HG02938 (cell line): ENCODE measurements at regions not wholly inside any gene's neighbourhood (a gene's known extent, or its start where the extent isn't known, plus 50 kb on each side); places are given as distances from the start of the nearest gene placed in this dataset.

Source experiments
- ATAC-seq: cut with Tn5 transposase; IDR thresholded peaks from one replicate; pipeline ENCODE4 v1.9.1; 2021; ENCODE audit warnings: mild to moderate bottlenecking, moderate library complexity; ENCODE audit not compliant: unreplicated experiment

- ATAC-seq: no peak
These were observed 160.6 kb downstream of the CAPZA3 start for GRCh38 chr12:18898470-18898869.

GRCh38 chr12:18899162-18899561, 161.2 kb downstream of the CAPZA3 start:
- no peak for ATAC-seq

- no peak for ATAC-seq
These were observed 161.9 kb downstream of the CAPZA3 start for GRCh38 chr12:18899678-18900317.

- no peak for ATAC-seq
These were observed 167.2 kb downstream of the CAPZA3 start for GRCh38 chr12:18905134-18905533.

- ATAC-seq: no peak
These were observed 168.5 kb downstream of the CAPZA3 start for GRCh38 chr12:18906395-18906794.

- ATAC-seq: no peak
These were observed 169.2 kb downstream of the CAPZA3 start for GRCh38 chr12:18907127-18907526.

- no peak for ATAC-seq
These were observed 169.8 kb downstream of the CAPZA3 start for GRCh38 chr12:18907728-18908127.

- no peak for ATAC-seq
These were observed 170.3 kb downstream of the CAPZA3 start for GRCh38 chr12:18908191-18908590.

- no peak for ATAC-seq
These were observed 182.1 kb downstream of the CAPZA3 start for GRCh38 chr12:18919871-18920511.

- ATAC-seq: no peak
These were observed 184.9 kb downstream of the CAPZA3 start for GRCh38 chr12:18922851-18923250.

- no peak for ATAC-seq
These were observed 185.8 kb downstream of the CAPZA3 start for GRCh38 chr12:18923721-18924120.

- no peak for ATAC-seq
These were observed 188.3 kb downstream of the CAPZA3 start for GRCh38 chr12:18926188-18926587.

- ATAC-seq: no peak
These were observed 194.3 kb downstream of the CAPZA3 start for GRCh38 chr12:18932211-18932610.

GRCh38 chr12:18932715-18933114, 194.8 kb downstream of the CAPZA3 start:
- ATAC-seq: no peak

- ATAC-seq: no peak
These were observed 194.1 kb upstream of the PLEKHA5 start for GRCh38 chr12:18935371-18935965.

- ATAC-seq: no peak
These were observed 190.5 kb upstream of the PLEKHA5 start for GRCh38 chr12:18939051-18939450.

- ATAC-seq: no peak
These were observed 186.9 kb upstream of the PLEKHA5 start for GRCh38 chr12:18942669-18943068.

- ATAC-seq: no peak
These were observed 186.3 kb upstream of the PLEKHA5 start for GRCh38 chr12:18943200-18943599.

- no peak for ATAC-seq
These were observed 183.4 kb upstream of the PLEKHA5 start for GRCh38 chr12:18946106-18946505.

- no peak for ATAC-seq
These were observed 178.3 kb upstream of the PLEKHA5 start for GRCh38 chr12:18951218-18951617.

GRCh38 chr12:18953505-18953904, 176.0 kb upstream of the PLEKHA5 start:
- ATAC-seq: no peak

GRCh38 chr12:18955594-18955993, 173.9 kb upstream of the PLEKHA5 start:
- ATAC-seq: no peak
